Inflammatory macrophage (primary cell): ENCODE measurements at regions not wholly inside any gene's neighbourhood (a gene's known extent, or its start where the extent isn't known, plus 50 kb on each side); places are given as distances from the start of the nearest gene placed in this dataset.
"Not testable (repeated sequence)": the region's sequence is repeated elsewhere in the genome, so short reads cannot be mapped to it uniquely, and the experiment has no call there.

Source experiments
- DNase-seq, 2 donors: peaks; one replicate each; pipeline ENCODE4 v3.0.0-alpha.2; 2020 to 2022

DNA sequence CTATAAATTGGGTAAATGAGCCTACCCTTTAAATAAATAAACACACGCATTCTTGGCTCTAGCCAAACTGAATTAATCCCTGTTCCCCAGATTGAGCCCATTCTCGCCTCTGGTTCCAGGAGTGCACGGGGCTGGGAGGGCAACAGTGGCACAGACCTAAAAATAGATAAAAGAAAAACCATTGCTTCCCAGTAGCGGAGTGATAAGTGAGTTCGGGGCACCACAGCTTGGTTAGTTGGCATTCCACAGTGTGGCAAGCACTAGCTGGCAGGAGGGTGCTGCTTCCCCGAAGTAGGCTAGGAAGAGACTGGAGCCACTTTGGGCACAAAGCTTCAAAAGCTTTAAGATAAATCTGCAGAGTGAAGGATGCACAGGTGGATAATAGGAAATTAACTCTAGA is 322.2 kb upstream of the SGCD start:
- DNase-seq: no peak

DNA sequence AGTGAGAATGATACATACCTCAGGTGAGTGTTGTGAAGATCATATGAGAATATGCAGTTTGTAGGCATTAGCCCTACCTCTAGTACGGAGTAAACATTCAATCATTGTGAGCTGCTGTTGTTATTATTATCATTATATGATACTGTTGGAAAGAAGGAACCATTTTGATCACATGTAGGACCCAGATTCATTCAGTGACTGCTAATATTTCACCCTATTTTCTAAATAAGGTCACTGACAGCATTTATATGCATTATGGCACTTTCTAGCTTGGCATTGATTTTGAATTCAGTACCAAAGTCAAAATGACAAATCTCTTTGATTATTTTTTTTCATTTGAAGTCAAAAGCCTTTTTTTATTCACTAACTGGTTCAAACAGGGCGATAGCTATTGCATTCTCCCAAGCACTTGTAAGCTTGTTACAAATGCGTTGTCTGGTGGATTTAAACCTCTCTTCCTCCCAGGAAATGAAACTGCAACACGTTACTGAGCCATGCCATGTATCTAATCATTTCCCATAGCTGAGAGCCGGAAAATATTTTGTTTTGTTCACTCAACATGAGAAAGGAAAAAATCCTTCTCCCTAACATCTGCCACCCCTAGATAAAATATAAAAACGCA is 320.8 kb upstream of the SGCD start:
- no peak for DNase-seq

DNA sequence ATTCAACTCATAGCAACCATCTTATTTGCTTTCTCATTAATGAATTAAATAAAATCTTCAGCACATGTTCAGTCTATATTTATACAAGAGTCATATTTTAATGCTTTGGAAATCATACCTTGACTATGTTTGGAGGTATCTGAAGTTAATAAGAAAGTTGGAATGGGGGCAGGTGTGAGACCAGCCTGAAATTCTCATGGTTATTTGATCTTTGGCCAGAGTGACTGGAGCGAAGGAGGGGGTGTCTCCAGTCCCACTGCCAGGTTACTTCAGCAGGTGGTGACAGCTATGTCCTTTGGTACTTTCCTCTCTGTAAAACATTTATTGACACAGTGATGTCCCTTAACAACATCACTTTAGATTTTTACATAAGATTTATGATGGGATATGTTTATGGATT is 318.1 kb upstream of the SGCD start:
- no peak for DNase-seq

DNA sequence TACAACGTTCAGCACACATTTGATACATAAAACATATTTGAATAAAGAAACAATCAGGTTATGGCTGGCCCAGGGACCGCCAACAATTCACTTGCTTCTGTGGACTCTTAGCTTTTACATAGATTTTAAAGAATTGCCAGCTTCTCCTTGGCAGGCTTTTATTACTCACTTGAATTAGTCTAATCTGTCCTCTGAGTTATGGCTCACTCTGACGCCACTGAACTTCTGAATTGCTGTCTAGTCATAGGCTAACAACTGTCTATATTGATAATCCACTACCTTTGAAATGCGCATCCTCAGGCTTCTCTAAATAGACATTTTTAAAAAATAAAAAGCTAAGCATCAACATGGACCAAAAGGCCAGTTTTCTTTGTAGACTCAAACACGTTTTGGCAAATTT is 317.4 kb upstream of the SGCD start:
- DNase-seq: no peak

DNA sequence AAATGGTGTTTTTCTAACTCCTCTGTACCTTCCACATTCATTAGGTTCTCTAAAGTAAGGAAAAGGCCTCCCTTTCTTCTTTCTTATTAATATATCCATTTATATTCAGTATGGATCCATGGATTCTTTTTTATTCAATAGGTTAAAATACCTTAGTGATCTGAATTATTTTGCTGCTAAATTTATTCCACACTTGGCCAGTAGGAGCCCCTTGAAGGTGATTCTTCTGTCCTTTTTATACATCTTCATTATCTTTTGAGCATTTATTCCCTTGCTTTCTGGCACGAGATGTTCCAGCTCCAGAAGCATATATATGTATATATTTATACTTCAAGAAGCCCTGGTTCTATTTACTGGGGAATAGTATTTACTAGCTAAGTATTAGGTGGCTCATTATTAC is 311.8 kb upstream of the SGCD start:
- DNase-seq: no peak

DNA sequence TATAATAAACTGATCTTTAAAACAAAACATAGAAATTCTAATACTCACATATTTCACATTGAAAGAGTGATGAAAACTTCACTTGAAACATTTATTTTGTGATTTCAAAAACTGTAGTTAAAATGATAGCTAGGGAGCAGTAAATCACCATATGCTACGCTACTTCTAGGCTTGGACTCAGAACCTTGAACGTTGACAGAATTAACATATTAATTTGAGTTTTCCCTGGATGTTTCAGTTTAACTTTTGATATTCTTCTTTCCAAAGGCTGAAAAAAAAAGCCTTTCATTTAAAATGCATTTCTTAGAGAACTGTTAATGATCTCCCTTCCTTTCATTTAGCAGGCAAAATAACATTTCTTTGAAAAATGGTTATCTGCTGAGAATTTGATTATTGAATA is 307.8 kb upstream of the SGCD start:
- no peak for DNase-seq

DNA sequence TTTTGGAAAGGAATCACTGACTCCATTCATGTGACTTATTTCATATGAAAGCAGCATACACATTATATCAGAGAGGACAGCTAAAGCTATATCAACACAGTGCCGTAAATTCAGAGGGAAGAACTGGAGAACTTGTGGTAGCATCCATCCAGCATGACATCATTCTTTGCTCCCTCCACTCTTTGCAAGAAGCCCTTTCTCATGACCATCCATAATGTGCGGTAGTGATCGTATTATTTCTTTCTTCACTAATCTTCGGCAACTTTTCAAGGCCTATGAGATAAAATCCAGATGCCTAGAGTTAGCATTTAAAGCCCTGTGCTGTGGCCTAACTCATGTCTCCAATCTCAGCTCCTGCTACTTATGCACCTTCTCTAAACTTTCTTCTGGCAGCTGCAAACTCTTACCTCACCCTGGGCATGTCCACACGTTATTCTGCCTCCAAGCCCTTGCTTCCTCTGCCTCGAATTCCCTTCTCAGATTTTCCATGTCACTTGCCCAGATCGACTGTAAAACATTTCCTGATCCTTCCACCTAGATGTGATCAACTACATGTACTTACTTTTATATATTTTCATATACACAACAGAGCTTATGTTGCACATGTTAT is 307.3 kb upstream of the SGCD start:
- DNase-seq: no peak

DNA sequence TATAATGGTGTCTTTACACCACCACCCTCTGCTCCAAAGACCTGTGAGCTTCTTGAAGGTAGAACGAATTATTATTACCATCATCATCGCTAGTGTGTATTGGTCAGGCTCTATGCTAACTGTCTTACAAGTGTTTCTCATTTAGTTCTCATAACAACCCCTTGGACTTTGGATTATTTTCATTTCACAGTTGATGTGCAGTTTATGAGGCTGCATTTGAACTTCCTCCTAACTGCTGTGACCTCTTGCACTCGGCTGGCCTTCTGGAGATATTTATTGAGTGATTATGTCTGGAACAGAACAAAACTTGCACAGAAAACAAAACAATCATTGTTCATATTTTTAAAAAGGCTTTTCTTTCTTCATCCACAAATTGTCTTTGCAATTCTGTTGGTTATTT is 306.3 kb upstream of the SGCD start:
- DNase-seq: no peak

DNA sequence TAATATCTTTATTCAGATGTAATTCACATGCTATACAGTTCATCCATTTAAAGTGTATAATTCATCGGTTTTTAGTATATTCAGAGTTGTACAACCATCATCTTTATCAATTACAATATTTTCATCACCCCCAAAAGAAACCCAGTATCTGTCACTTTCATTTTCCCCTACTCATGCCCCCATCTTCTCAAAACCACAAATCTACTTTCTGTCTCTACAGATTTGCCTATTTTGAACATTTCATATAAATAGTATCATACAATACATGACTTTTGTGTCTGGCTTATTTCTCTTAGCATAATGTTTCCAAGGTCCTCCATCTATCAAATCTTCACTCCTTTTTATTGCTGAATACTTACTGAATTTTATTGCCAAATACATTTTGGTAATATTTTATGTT is 305.1 kb upstream of the SGCD start:
- DNase-seq: no peak

DNA sequence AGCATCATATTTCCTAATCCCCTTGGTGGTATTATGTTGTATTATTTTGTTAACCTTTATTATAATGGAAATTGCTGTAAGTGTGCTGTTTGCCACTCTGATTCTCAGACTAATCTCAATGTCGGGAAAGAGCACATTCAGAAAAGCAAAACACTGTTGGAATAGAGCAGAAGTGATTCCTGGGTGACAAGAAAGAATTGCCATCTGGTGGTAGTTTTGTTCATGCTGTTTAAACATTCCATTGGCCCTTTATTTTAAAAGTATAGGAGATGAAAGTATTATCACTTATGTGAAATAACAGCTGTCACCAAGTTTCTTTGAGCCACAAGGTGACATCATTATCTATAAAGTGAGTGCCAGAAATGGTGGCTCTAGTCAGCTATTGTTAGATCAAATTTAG is 301.3 kb upstream of the SGCD start:
- no peak for DNase-seq

DNA sequence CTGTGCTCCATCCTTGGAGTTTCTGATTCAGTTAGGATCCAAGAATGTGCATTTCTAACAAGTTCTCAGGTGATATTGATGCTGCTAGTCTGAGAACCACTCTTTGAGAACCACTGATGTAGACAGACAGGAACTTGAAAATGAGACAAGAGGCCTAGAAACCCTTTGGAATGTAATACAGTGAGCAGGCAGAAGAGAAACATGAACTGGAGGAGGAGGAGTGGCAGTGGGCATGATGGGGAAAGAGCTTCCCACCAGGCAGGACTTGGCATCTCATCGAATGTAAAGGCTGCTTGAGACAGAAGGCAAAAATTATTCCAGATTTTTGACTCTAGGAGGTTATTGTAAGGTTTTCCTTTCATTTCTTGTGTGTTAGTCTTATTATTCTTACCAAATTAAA is 295.8 kb upstream of the SGCD start:
- no peak for DNase-seq

DNA sequence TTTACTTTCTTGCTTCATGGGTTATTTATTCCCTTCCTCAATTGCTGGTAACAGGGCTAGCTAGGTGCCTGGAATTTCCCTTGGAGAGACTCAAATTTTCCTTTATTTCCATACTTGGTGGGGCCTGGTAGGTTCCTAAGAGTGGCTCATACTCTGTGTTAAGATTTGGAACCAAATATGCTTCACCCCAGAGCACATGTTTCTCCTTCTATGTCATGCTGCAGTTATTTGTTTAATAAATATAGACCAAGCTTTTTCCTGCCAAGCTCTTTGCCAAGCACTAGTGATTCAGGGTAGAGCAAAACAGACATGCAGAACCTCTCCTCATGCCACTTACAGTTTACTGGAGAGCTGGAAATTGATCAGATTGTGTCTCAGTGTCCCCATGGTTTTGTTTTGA is 290.3 kb upstream of the SGCD start:
- DNase-seq: no peak

DNA sequence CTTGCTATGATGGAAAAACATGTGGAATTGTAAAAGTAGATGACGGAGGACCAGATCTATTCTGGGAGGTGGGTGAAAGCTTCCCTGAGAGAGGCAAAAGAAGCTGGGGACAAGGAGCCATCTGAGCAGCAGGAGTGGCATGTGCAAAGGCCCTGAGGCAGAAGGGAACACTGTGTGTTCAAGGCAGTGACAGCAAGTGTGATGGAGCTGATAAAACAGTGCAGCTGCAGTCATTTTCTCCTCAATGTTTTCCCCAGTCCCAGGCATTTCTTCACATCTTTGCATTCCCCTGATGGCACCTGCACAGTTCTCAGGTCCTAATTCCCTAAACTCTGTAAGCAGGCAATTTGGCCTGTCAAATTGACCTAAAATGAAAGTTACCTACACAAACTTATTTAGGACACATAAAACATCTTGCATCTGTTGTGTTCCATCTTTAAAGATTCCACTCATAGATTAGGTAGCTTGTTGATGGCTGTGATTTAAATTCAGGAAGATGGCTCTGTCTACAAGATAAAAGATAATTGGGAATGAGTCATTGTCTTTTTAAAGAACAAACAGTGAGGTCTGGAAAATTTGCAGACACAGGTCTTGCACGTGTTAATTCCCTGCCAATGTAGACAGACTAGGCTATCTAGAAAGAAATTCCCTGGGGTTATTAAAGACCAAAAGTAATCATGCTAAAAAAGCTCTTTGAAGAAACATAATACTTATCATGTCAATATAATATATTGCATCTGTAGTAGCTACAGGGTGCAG is 289.6 kb upstream of the SGCD start:
- DNase-seq: no peak

DNA sequence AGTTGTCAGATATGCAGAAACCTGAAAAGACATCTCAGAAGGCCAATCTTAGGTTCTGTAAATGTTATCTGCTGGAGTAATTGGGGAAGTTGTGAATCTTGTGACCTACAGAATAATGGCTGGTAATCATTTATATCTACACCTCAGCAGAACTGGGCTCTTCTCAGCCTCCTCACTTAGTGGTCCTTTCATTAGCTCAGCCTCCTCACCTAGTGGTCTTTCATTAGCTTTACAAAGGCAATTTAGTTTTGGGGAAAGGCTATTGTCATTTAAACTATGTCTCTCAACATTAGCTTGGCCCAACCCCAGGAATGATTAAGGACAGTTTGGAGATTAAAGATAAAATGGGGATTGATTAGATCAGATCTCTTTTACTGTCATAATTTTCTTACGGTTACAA is 284.2 kb upstream of the SGCD start:
- no peak for DNase-seq

DNA sequence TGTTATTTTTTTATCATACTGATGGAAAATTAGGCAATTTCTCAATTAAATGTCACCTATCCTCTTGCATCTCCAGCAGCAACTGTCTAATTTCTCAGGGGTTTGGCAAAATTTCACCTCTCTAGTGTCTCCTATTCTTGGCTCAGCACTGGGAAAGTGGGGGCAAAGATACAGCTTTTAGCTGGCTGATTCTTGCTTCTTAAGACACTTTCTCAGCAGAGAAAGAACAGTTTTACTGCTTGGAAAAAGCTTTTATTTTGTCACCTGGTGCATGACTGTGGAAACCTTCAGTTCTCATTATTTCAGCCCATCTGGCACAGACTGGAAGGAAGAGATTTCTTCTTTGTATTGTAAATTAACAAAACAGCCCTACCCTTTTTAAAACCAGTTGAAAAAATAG is 283.6 kb upstream of the SGCD start:
- DNase-seq: no peak

DNA sequence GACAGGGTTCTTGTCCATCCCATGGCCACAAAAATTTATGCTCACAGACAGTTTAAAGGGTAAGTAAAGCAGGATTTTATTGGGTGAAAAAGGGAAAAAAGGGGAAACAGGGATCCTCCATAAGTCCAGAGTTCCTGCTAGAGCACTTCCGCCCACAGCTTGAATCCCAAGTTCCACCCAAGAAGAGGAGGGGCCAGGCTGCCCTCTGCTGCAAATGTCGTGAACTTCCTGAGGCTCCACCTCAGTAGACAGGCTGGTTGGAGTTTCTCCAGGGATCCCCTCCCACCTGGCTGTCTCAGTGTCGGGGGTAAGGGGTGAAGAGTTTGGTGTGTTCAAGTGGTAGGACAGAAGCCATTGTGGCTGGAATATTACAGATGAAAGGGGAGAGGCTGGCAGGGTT is 275.0 kb upstream of the SGCD start:
- DNase-seq: no peak

DNA sequence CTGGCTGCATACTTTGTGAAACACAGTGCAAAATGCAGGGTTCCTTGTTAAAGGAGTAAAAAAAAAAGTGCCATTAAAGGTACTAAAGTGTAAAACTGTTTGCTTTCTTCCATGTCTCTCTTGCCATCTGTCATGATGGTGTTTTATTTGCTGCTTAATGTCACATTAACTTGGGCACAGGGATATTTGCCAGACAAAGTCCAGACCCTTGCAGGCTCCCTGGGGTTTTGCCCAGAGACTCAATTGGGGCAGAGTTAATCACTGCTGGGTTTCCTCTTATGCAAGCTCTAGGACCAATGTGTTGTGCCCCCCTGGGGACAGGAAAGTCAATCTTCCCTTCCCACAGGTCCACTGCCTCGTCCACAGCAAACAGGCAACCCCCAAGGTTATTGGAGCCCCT is 274.3 kb upstream of the SGCD start:
- no peak for DNase-seq

DNA sequence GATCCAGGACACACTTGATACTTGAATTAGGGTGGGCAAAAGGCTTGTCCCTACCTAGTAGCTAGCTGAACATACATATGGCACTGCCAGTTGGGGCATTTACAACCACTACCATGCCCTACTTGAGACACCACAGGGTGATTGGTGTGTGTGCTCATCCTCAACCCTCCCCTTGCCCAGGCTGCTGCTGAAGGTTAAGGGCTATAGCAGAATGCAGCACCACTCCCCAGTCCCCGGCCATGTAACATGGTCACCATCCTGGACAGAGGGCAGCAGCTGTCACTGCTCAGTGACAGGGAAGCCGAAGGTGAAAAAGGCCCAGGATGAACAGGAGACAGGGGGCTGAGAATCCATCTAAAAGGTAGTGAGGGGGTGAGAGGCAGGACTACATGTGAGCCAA is 273.9 kb upstream of the SGCD start:
- no peak for DNase-seq

DNA sequence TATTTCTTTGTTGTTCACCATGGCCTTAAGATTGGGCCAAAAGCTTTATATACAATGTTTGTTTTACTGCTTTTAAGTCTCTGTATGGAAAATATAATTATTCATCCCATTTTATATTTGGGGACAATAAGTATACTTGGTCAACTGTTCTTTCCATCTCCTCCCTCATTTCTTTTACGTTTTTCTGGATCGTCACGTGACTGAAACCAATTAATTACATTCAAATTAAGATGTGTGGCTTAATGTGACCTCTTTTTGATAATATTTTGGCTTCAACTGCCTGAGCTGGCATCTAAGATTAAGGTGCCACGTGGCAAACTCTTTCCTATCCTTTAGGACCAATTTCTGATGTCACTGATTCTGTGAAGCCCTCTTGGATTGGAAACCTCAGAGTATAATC is 250.1 kb upstream of the SGCD start:
- no peak for DNase-seq

DNA sequence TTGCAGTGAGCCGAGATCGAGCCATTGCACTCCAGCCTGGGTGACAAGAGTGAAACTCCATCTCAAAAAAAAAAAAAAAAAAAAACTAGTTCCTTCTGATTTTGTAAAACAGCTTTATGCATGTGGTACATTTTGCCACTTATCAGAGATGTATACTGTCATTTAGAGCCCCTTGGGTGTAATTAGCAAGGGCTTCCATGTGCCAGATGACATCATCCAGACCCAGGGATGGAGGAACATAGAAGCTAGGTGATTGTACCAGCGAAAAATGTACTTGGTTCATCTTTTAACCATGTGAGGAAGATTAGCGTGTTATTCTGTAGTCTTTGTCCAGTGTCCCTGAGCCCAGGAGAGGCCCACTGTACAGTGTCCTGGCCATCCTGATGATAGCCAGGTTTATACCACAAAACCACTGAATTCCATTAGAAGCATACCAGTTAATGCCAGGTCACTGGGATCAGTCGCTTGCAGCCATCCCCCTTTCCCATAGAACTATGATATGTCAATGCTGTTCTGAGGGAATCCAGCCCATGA is 239.3 kb upstream of the SGCD start:
- no peak for DNase-seq

DNA sequence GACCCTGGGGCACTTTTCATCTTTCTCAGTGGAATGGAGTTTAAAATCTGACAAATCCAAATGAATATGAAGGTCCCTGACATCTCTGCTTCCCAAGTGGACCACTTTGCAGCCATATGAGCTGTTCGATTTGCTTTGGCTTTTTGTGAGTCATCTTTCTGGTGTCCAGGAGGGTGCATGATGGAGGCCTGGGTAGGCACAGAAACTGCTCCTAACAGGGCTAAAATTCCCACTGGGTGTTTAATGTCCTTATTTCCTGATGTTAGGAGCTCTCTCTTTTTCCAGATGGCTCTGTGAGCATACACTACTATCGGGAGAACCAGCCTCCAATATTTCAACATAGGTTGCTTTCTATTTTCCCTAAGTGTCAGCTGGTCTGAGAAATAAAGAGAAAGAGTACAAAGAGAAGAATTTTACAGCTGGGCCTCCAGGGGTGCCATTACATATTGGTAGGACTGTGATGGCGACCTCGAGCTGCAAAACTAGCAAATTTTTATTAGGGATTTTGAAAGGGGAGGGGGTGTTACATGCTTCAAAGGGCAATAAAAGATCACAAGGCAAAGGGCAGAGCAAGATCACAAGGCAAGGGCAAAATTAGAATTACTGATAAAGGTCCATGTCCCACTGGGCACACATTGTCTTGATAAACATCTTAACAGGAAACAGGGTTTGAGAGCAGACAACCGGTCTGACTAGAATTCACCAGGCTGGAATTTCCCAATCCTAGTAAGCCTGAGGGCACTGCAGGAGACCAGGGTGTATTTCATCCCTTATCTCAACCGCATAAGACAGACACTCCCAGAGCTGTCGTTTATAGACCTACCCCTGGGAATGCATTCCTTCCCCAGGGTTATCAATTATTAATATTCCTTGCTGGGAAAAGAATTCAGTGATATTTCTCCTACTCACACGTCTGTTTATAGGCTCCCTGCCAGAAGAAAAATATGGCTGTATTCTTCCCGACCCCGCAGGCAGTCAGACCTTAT is 236.7 kb upstream of the SGCD start:
- not testable (repeated sequence) for DNase-seq

DNA sequence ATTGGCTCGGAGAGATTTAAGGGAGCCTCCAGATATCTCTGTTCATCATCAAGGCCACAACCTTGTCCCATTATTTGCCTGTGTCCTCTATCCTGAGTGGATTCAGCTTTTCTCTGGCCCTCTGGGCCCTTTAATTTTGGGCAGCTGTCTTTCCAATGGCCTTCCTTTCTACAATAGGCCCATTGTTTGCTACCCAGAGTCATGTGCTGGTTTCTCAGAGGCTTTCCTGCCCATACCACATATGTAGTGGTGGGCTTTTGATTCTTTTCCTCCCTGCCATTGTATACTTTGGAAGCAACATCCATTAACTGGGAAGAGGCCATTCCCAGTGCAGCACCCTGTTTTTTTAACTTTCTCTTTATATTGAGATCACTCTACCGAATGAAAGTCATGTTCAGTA is 233.9 kb upstream of the SGCD start:
- no peak for DNase-seq

DNA sequence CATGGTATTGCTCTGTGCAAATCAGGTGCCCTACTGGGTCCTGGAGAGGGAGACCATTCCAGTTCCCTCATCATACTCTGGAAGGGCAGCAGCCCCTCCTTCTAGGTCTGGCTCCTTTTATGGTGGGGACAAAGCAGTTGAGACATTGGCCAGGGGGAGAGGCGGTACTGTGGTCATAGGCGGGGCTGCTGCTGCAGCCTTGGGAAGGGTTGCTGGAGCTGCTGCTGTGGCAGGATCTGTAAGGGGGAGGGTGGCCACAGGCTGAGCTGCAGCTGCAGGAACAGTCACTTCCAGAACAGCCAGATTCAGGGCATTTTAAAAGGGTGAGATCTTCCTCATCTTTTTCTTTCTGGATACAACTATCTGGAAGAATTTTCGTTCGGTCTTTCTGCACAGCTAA is 233.0 kb upstream of the SGCD start:
- no peak for DNase-seq
